OCI-LY7 (cell line): ENCODE measurements at regions not wholly inside any gene's neighbourhood (a gene's known extent, or its start where the extent isn't known, plus 50 kb on each side); places are given as distances from the start of the nearest gene placed in this dataset.

Source experiments
- BruUV-seq: library from RNA; stranded (reverse); fragments of 400-500 nt; replicated peaks from 2 replicates; lab custom pipeline; 2021; lab: Mats Ljungman, UMichigan
- CTCF ChIA-PET: fragments of 300-600 bp; sonication (Branson Sonifier 250); formaldehyde crosslinking; loops from one replicate; lab custom pipeline; 2022; ENCODE audit warnings: antibody characterized with exemption; ENCODE audit not compliant: unreplicated experiment; lab: Charles Lee
- POLR2A ChIA-PET: fragments of 300-600 bp; sonication (Branson Sonifier 250); formaldehyde crosslinking; loops from one replicate; lab custom pipeline; 2022; ENCODE audit warnings: antibody characterized with exemption; lab: Charles Lee
- DNase-seq: peaks from one replicate; pipeline ENCODE4 v3.0.0-alpha.2; 2015; ENCODE audit warnings: low spot score
- H2AFZ ChIP-seq: fragments of 200-600 bp; sonication (generic), shearing (Covaris generic); 2 replicates; pipeline ENCODE4 v1.6.1; 2014; ENCODE audit warnings: mild to moderate bottlenecking, antibody characterized with exemption, low read length, moderate library complexity
- H3K27ac ChIP-seq: fragments of 200-600 bp; sonication (generic); 2 replicates; pipeline ENCODE4 v1.5.1; 2014; ENCODE audit warnings: mixed run types, low read depth, mild to moderate bottlenecking, moderate library complexity, low read length, inconsistent platforms; ENCODE audit not compliant: poor library complexity, severe bottlenecking
- H3K36me3 ChIP-seq: fragments of 200-600 bp; sonication (generic); 2 replicates; pipeline ENCODE4 v1.6.1; 2014; ENCODE audit warnings: mild to moderate bottlenecking, antibody characterized with exemption, low read length, moderate library complexity, mixed read lengths; ENCODE audit not compliant: insufficient read depth
- H3K4me1 ChIP-seq: fragments of 200-600 bp; sonication (generic); 2 replicates; pipeline ENCODE4 v1.5.1; 2014; ENCODE audit warnings: mild to moderate bottlenecking, low read length; ENCODE audit not compliant: insufficient read depth, poor library complexity, severe bottlenecking
- H3K4me2 ChIP-seq: fragments of 200-600 bp; sonication (generic); 2 replicates; pipeline ENCODE4 v1.6.1; 2014; ENCODE audit warnings: mild to moderate bottlenecking, low read length
- H3K4me3 ChIP-seq: fragments of 200-600 bp; sonication (generic); 2 replicates; pipeline ENCODE4 v1.5.1; 2014; ENCODE audit warnings: mild to moderate bottlenecking, low read depth, low read length; ENCODE audit not compliant: poor library complexity, severe bottlenecking
- H3K79me2 ChIP-seq: fragments of 200-600 bp; sonication (generic); 2 replicates; pipeline ENCODE4 v1.6.1; 2016; ENCODE audit warnings: low read depth, mild to moderate bottlenecking, low read length, moderate library complexity, mixed read lengths; ENCODE audit not compliant: insufficient read depth
- H3K9me2 ChIP-seq: fragments of 200-600 bp; sonication (generic); 2 replicates; pipeline ENCODE4 v1.6.1; 2016; ENCODE audit warnings: mild to moderate bottlenecking, low read length, mixed read lengths; ENCODE audit not compliant: insufficient read depth
- H3K9me3 ChIP-seq: fragments of 200-600 bp; sonication (generic); 2 replicates; pipeline ENCODE4 v1.6.1; 2014; ENCODE audit warnings: mild to moderate bottlenecking, mixed run types, low read length, mixed read lengths
- H4K20me1 ChIP-seq: fragments of 200-600 bp; sonication (generic); 2 replicates; pipeline ENCODE4 v1.6.1; 2014; ENCODE audit warnings: mild to moderate bottlenecking, antibody characterized with exemption, low read length, moderate library complexity, mixed read lengths; ENCODE audit not compliant: insufficient read depth
- CTCF ChIP-seq: fragments of 200-600 bp; sonication (generic); conservative IDR thresholded peaks from 2 replicates; pipeline ENCODE4 v1.5.1; 2014; ENCODE audit warnings: mild to moderate bottlenecking, antibody characterized with exemption, low read length, moderate library complexity, mixed read lengths
- EZH2phosphoT487 ChIP-seq: fragments of 200-600 bp; sonication (generic); IDR thresholded peaks from 2 replicates; pipeline ENCODE4 v1.6.1; 2018; ENCODE audit warnings: low read depth, borderline replicate concordance, mild to moderate bottlenecking, mixed run types, antibody characterized with exemption, low read length, moderate library complexity, mixed read lengths
- intact Hi-C: fragments of 100-400 bp; cut with micrococcal nuclease; formaldehyde crosslinking; loops from one replicate; pipeline ENCODE4 v1.10.0; 2022; ENCODE audit not compliant: unreplicated experiment

DNA sequence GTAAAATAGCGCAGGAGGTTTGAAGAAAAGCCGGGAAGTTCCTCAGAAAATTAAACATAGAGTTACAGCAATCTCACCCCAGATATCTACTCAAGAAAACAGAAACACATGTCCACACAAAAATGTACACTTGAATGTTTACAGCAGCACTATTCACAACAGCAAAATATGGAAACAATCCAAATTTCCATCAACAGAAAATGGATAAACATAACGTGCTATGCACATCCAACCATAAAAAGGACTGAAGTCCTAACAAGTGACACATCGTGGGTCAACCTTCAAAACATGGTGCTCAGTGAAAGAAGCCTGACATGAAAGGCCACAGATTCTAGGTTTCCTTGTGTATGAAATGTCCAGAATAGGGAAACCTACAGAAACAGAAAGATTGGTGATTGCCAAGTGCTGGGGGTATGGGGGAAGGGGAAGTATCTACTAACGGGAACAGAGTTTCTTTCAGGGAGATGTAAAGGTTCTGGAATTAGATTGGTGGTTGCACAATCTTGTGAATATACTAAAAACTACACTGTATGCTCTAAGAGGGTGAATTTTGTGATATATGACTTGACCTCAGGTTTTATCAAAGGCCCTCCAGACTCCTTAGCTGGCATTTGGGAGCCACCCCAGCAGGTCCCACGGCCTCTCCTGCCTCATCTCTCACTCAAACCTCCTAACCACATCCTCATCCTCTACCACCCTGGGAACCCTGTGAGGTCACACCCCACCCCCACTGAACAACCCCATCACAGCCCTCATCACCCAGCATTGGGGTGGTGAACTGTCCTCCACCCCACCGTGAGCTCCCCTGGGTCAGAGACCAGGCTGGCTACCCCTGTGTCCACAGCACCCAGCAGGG is 69.2 kb upstream of the PRR5 start:
- no peaks in the 10 kb centered on the region for H3K9me2 ChIP-seq
- no peak for TF ChIP-seq EZH2phosphoT487
- TF ChIP-seq CTCF: no peak
- H3K36me3 ChIP-seq: no peaks in the 10 kb centered on the region
- BruUV-seq: no TSS peak
- ChIA-PET POLR2A (no interaction called here), CTCF (no interaction called here)
- no peak overlapping the region for H3K4me2 ChIP-seq
- H4K20me1 ChIP-seq: no peaks in the 10 kb centered on the region
- no peak overlapping the region for H2AFZ ChIP-seq
- no peak overlapping the region for H3K4me3 ChIP-seq
- no peaks in the 10 kb centered on the region for H3K9me3 ChIP-seq
- intact Hi-C loops: no loop called here
- no peaks in the 10 kb centered on the region for H3K4me1 ChIP-seq
- no peak for DNase-seq
- H3K79me2 ChIP-seq: no peaks in the 10 kb centered on the region
- no peak overlapping the region for H3K27ac ChIP-seq

GRCh38 chr22:44630826-44631225 is 71.2 kb upstream of the PRR5 start:
- Histone ChIP-seq H3K4me3 (no peak overlapping the region), H3K4me1 (no peaks in the 10 kb centered on the region), H3K9me2 (no peaks in the 10 kb centered on the region), H4K20me1 (no peaks in the 10 kb centered on the region), H3K4me2 (no peak overlapping the region), H3K27ac (no peak overlapping the region), H3K79me2 (no peaks in the 10 kb centered on the region), H2AFZ (no peak overlapping the region), H3K36me3 (no peaks in the 10 kb centered on the region), H3K9me3 (no peaks in the 10 kb centered on the region)
- intact Hi-C loops: no loop called here
- CTCF ChIA-PET: no interaction called here
- TF ChIP-seq CTCF: no peak
- TF ChIP-seq EZH2phosphoT487: no peak
- POLR2A ChIA-PET: interaction anchor here (0.6 kb wide), 1 partner anchor 31 kb away, joined by 9 read pairs; no protein-coding TSS in a partner anchor
- BruUV-seq: no TSS peak
- no peak for DNase-seq

GRCh38 chr22:44628835-44629234 is 73.2 kb upstream of the PRR5 start:
- ChIA-PET CTCF (no interaction called here), POLR2A (interaction anchor here (0.7 kb wide), 1 partner anchor 214 kb away, joined by 4 read pairs; no protein-coding TSS in a partner anchor)
- H3K4me2 ChIP-seq: no peak overlapping the region
- intact Hi-C loops: loop anchor here (10.0 kb wide), 1 partner anchor 744 kb away; no protein-coding TSS in a partner anchor
- H3K79me2 ChIP-seq: no peaks in the 10 kb centered on the region
- DNase-seq: no peak
- H3K27ac ChIP-seq: no peak overlapping the region
- BruUV-seq: no TSS peak
- TF ChIP-seq EZH2phosphoT487: no peak
- no peak for TF ChIP-seq CTCF
- H3K9me3 ChIP-seq: no peaks in the 10 kb centered on the region
- no peaks in the 10 kb centered on the region for H3K4me1 ChIP-seq
- no peaks in the 10 kb centered on the region for H3K9me2 ChIP-seq
- no peaks in the 10 kb centered on the region for H3K36me3 ChIP-seq
- no peaks in the 10 kb centered on the region for H4K20me1 ChIP-seq
- no peak overlapping the region for H2AFZ ChIP-seq
- no peak overlapping the region for H3K4me3 ChIP-seq
